GM12878 (cell line): ENCODE measurements at regions not wholly inside any gene's neighbourhood (a gene's known extent, or its start where the extent isn't known, plus 50 kb on each side); places are given as distances from the start of the nearest gene placed in this dataset.
"Not testable (repeated sequence)": the region's sequence is repeated elsewhere in the genome, so short reads cannot be mapped to it uniquely, and the experiment has no call there.

Experiments used
- ATAC-seq: fragments of 200-7000 bp; cut with Tn5 transposase; 3 replicates; pipeline ENCODE4 v1.9.1; 2020; ENCODE audit warnings: mild to moderate bottlenecking, moderate library complexity
- BruUV-seq: library from RNA; stranded (reverse); fragments of 400-500 nt; replicated peaks from 2 replicates; lab custom pipeline; 2021; lab: Mats Ljungman, UMichigan
- CTCF ChIA-PET: fragments of 300-600 bp; sonication (Branson Sonifier 250); formaldehyde crosslinking; extraction: SDS; loops from one replicate; lab custom pipeline; 2021; ENCODE audit warnings: inconsistent platforms; lab: Yijun Ruan, JAX
- POLR2A ChIA-PET: fragments of 350-600 bp; formaldehyde crosslinking; extraction: SDS; loops from one replicate; lab custom pipeline; 2021; ENCODE audit warnings: inconsistent platforms; lab: Charles Lee
- RAD21 ChIA-PET: fragments of 300-600 bp; sonication (Branson Sonifier 250); formaldehyde crosslinking; loops from one replicate; lab custom pipeline; 2023; ENCODE audit warnings: antibody characterized with exemption; ENCODE audit not compliant: unreplicated experiment; lab: Charles Lee
- SMC1A ChIA-PET: fragments of 300-600 bp; sonication (Branson Sonifier 250); formaldehyde crosslinking; loops from one replicate; lab custom pipeline; 2023; ENCODE audit not compliant: unreplicated experiment, uncharacterized antibody; lab: Charles Lee
- DNase-seq: peaks from one replicate; pipeline ENCODE4 v3.0.0-alpha.2; 2011; ENCODE audit warnings: low read depth, low spot score
- FAIRE-seq: peaks from 3 replicates; lab custom pipeline; 2011; peaks lifted over from hg19 to GRCh38; lab: Jason Lieb, UNC
- H2AFZ ChIP-seq: 2 replicates; pipeline ENCODE4 v1.6.0; 2011; ENCODE audit warnings: low read depth, low read length, control low read depth; ENCODE audit not compliant: control insufficient read depth
- H3K27ac ChIP-seq: 2 replicates; pipeline ENCODE4 v1.5.1; 2011; ENCODE audit warnings: control low read depth; ENCODE audit not compliant: control insufficient read depth, insufficient read depth
- H3K27me3 ChIP-seq, 2 experiments: replicated peaks in 1 of 2; 2 replicates each; pipeline versions ENCODE4 v1.6.0 to v1.6.1; 2011; ENCODE audit warnings: low read length in 1 of 2; ENCODE audit not compliant: control insufficient read depth in 2 of 2, insufficient read depth in 2 of 2
- H3K36me3 ChIP-seq, 2 experiments: 2 replicates each; pipeline ENCODE4 v1.5.1; 2011; ENCODE audit warnings: low read length in 1 of 2; ENCODE audit not compliant: control insufficient read depth in 2 of 2, insufficient read depth in 2 of 2
- H3K4me1 ChIP-seq: 2 replicates; pipeline ENCODE4 v1.6.1; 2011; ENCODE audit warnings: mild to moderate bottlenecking, low read length, moderate library complexity, mixed read lengths; ENCODE audit not compliant: control insufficient read depth, insufficient read depth
- H3K4me2 ChIP-seq: 2 replicates; pipeline ENCODE4 v1.6.0; 2011; ENCODE audit warnings: control low read depth; ENCODE audit not compliant: control insufficient read depth, insufficient read depth
- H3K4me3 ChIP-seq: fragments of 200-600 bp; sonication (generic); 2 replicates; pipeline ENCODE4 v1.5.1; 2016
- H3K79me2 ChIP-seq: 2 replicates; pipeline ENCODE4 v1.6.0; 2011; ENCODE audit warnings: low read length; ENCODE audit not compliant: control insufficient read depth, insufficient read depth
- H3K9ac ChIP-seq: 2 replicates; pipeline ENCODE4 v1.8.0; 2011; ENCODE audit warnings: low read length, control low read depth, mixed read lengths; ENCODE audit not compliant: control insufficient read depth, insufficient read depth
- H3K9me3 ChIP-seq: replicated peaks from 3 replicates; pipeline ENCODE4 v1.5.1; 2011; ENCODE audit warnings: mild to moderate bottlenecking, low read length; ENCODE audit not compliant: control insufficient read depth, insufficient read depth
- H4K20me1 ChIP-seq: 2 replicates; pipeline ENCODE4 v1.6.0; 2011; ENCODE audit not compliant: control insufficient read depth, insufficient read depth
- BCL11A ChIP-seq: IDR thresholded peaks from 2 replicates; pipeline ENCODE4 v1.6.1; 2011; ENCODE audit warnings: low read depth, low read length
- IKZF1 ChIP-seq: fragments of 450-650 bp; conservative IDR thresholded peaks from 2 replicates; pipeline ENCODE4 v1.6.1; 2017; ENCODE audit warnings: antibody characterized with exemption, mild to moderate bottlenecking
- SP1 ChIP-seq: IDR thresholded peaks from one replicate; pipeline ENCODE4 v1.6.1; 2011; ENCODE audit warnings: low read depth, low read length
- ZNF207 ChIP-seq: fragments of 450-650 bp; IDR thresholded peaks from 2 replicates; pipeline ENCODE4 v1.6.1; 2014; ENCODE audit warnings: antibody characterized with exemption, mild to moderate bottlenecking, borderline replicate concordance
- WGBS: methylation state at CpG from one replicate; pipeline ENCODE4 v1.1.6; 2016; ENCODE audit warnings: low lambda C conversion rate; ENCODE audit not compliant: insufficient replicate concordance, insufficient coverage; ENCODE audit errors: missing lambda C conversion rate; 5-methylcytosine and 5-hydroxymethylcytosine counted together
- in situ Hi-C: fragments of 300-500 bp; cut with MboI; formaldehyde crosslinking; loops from 9 replicates; pipeline ENCODE4 v1.14.3; 2018; ENCODE audit warnings: mixed read lengths
- intact Hi-C: fragments of 100-400 bp; cut with micrococcal nuclease; formaldehyde crosslinking; loops from one replicate; pipeline ENCODE4 v1.14.2; 2022; ENCODE audit not compliant: unreplicated experiment
- TF ChIP-seq, protein P1 (sequence below): IDR thresholded peaks from 2 replicates; pipeline ENCODE4 v1.6.1; 2012; ENCODE audit warnings: low read depth, low read length, improper control_type of control experiment
- TF ChIP-seq, protein P2 (sequence below): fragments of 450-650 bp; formaldehyde crosslinking; IDR thresholded peaks from 2 replicates; pipeline ENCODE4 v1.4.0; 2022; ENCODE audit warnings: mild to moderate bottlenecking, moderate library complexity

DNA sequence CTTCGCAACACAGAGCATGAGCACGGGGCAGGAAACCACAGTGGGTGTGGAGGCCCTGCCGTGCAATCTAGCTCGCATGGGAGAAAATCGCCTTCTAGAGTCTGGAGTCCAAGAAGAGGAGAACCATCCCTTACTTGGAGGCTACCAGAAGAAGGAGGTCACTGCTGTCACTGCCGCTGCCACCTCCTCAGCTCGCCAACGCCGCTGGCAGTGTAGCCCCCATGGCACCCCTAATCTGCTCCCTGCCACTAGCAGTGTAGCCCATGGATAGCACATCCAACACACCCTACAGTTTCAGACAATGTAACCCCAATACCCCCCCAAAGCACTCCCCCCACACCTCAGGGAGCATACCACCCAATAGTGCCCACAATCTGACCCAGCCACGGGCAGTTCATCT, 438.0 kb upstream of the ZNF337 start (continued):
- TF ChIP-seq SP1 (no peak), ZNF207 (no peak), BCL11A (no peak), IKZF1 (no peak)
- TF ChIP-seq, protein P1, sequence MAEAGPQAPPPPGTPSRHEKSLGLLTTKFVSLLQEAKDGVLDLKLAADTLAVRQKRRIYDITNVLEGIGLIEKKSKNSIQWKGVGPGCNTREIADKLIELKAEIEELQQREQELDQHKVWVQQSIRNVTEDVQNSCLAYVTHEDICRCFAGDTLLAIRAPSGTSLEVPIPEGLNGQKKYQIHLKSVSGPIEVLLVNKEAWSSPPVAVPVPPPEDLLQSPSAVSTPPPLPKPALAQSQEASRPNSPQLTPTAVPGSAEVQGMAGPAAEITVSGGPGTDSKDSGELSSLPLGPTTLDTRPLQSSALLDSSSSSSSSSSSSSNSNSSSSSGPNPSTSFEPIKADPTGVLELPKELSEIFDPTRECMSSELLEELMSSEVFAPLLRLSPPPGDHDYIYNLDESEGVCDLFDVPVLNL, result no peak
- TF ChIP-seq, protein P2, sequence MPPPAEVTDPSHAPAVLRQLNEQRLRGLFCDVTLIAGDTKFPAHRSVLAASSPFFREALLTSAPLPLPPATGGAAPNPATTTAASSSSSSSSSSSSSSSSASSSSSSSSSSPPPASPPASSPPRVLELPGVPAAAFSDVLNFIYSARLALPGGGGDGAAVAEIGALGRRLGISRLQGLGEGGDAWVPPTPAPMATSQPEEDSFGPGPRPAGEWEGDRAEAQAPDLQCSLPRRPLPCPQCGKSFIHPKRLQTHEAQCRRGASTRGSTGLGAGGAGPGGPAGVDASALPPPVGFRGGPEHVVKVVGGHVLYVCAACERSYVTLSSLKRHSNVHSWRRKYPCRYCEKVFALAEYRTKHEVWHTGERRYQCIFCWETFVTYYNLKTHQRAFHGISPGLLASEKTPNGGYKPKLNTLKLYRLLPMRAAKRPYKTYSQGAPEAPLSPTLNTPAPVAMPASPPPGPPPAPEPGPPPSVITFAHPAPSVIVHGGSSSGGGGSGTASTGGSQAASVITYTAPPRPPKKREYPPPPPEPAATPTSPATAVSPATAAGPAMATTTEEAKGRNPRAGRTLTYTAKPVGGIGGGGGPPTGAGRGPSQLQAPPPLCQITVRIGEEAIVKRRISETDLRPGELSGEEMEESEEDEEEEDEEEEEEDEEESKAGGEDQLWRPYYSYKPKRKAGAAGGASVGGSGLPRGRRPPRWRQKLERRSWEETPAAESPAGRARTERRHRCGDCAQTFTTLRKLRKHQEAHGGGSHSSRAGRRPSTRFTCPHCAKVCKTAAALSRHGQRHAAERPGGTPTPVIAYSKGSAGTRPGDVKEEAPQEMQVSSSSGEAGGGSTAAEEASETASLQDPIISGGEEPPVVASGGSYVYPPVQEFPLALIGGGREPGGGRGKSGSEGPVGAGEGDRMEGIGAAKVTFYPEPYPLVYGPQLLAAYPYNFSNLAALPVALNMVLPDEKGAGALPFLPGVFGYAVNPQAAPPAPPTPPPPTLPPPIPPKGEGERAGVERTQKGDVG (CRISPR knock-in tag), result no peak

DNA sequence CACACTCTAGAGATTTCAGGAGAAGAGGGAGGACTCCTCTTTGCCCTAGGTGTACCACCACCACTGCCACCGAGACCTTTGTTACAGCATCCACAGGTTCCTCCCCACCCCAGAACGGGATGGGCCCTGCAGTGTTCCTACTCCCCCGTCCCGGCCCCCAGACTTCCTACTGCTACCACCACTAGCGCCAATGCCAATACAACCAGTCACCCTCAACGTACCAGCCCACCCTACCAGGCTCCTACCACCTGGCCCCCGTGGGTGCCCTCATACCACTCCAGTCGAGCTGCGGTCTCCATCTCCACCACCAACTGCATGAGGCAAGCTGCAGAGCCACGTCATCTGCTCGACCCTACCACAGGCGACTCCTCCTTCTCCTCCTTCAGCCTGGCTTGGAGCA, 437.1 kb upstream of the ZNF337 start:
- FAIRE-seq, H3K4me2 ChIP-seq, H3K27ac ChIP-seq, in situ Hi-C loops, DNase-seq, SMC1A ChIA-PET, H2AFZ ChIP-seq, CTCF ChIA-PET, H3K27me3 ChIP-seq, H3K79me2 ChIP-seq, ATAC-seq, H3K36me3 ChIP-seq, RAD21 ChIA-PET, H4K20me1 ChIP-seq, H3K4me3 ChIP-seq, H3K4me1 ChIP-seq, POLR2A ChIA-PET, H3K9me3 ChIP-seq, BruUV-seq, intact Hi-C loops, H3K9ac ChIP-seq: not testable (repeated sequence)
- 25% methylated on average over 10 of the region's 12 CpGs for WGBS

DNA sequence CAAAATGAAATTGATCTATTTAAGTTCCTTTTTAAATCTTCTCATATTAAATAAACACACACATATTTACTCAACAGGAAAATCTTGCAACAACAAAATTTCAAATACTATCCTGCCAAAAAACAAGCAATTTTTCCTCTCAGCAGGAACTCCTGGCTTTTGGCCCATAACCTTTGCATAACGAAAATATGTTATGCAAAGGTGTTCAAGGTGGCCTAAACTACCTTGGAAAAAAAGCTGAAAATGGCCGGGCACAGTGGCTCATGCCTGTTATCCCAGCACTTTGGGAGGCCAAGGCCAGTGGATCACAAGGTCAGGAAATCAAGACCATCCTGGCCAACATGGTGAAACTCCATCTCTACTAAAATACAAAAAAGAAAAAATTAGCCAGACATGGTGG, 424.3 kb upstream of the ZNF337 start:
- H3K4me2 ChIP-seq, SMC1A ChIA-PET, in situ Hi-C loops, POLR2A ChIA-PET, H3K4me3 ChIP-seq, H3K27me3 ChIP-seq, CTCF ChIA-PET, H2AFZ ChIP-seq, ATAC-seq, DNase-seq, intact Hi-C loops, H3K27ac ChIP-seq, BruUV-seq, H4K20me1 ChIP-seq, H3K9me3 ChIP-seq, RAD21 ChIA-PET, H3K36me3 ChIP-seq, H3K9ac ChIP-seq, FAIRE-seq, H3K79me2 ChIP-seq, H3K4me1 ChIP-seq: not testable (repeated sequence)
- WGBS, result 25% methylated on average over 2 of the region's 2 CpGs
